Osteocyte (in vitro differentiated cells): ENCODE measurements at regions not wholly inside any gene's neighbourhood (a gene's known extent, or its start where the extent isn't known, plus 50 kb on each side); places are given as distances from the start of the nearest gene placed in this dataset.

Experiments
- DNase-seq: peaks from one replicate; pipeline ENCODE4 v3.0.0; 2021; ENCODE audit warnings: mixed read lengths; ENCODE audit not compliant: unreplicated experiment; ENCODE audit errors: extremely low spot score
- H3K27ac Mint-ChIP-seq: one replicate; pipeline ENCODE4 v1.8.0; 2021; ENCODE audit warnings: mild to moderate bottlenecking, mixed read lengths; ENCODE audit not compliant: unreplicated experiment
- H3K27me3 Mint-ChIP-seq: one replicate; pipeline ENCODE4 v1.8.0; 2021; ENCODE audit warnings: mixed read lengths; ENCODE audit not compliant: unreplicated experiment
- H3K36me3 Mint-ChIP-seq: one replicate; pipeline ENCODE4 v1.8.0; 2021; ENCODE audit warnings: mixed read lengths; ENCODE audit not compliant: unreplicated experiment
- H3K4me1 Mint-ChIP-seq: one replicate; pipeline ENCODE4 v1.8.0; 2021; ENCODE audit warnings: mixed read lengths; ENCODE audit not compliant: unreplicated experiment
- H3K4me3 Mint-ChIP-seq: one replicate; pipeline ENCODE4 v1.8.0; 2021; ENCODE audit warnings: mild to moderate bottlenecking, moderate library complexity, mixed read lengths; ENCODE audit not compliant: unreplicated experiment
- H3K9me3 Mint-ChIP-seq: one replicate; pipeline ENCODE4 v1.8.0; 2021; ENCODE audit warnings: mixed read lengths; ENCODE audit not compliant: unreplicated experiment
- TF ChIP-seq, protein P1 (sequence below): fragments of 200-600 bp; sonication (generic); IDR thresholded peaks from 2 replicates; pipeline ENCODE4 v1.5.0; 2021; ENCODE audit warnings: antibody characterized with exemption, mild to moderate bottlenecking, moderate library complexity

DNA sequence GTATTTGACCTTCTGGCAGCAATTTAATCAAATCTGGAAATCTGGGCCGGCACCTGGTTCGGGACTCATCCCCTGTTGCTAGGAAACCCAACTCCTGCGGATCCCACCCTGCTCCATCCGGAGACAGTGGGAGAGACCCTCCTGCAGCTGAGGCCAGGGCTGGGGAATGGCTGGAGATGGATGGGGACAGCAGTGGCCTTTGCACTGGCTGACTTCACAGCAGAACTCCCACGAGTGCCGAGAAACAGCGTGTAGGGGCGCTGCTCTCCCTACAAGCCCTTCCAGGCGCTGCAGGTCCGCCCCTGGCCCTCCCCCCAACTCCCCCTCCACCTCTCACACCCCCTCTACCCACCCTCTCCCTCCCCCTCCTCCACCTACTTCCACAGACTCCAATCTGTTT lies 105.8 kb upstream of the PPP1R26 start:
- DNase-seq: no peak
- Mint-ChIP-seq H3K27ac (no peak overlapping the region), H3K9me3 (no peaks in the 10 kb centered on the region), H3K4me3 (no peak overlapping the region), H3K27me3 (no peaks in the 10 kb centered on the region), H3K36me3 (no peaks in the 10 kb centered on the region), H3K4me1 (no peaks in the 10 kb centered on the region)
- TF ChIP-seq, protein P1, sequence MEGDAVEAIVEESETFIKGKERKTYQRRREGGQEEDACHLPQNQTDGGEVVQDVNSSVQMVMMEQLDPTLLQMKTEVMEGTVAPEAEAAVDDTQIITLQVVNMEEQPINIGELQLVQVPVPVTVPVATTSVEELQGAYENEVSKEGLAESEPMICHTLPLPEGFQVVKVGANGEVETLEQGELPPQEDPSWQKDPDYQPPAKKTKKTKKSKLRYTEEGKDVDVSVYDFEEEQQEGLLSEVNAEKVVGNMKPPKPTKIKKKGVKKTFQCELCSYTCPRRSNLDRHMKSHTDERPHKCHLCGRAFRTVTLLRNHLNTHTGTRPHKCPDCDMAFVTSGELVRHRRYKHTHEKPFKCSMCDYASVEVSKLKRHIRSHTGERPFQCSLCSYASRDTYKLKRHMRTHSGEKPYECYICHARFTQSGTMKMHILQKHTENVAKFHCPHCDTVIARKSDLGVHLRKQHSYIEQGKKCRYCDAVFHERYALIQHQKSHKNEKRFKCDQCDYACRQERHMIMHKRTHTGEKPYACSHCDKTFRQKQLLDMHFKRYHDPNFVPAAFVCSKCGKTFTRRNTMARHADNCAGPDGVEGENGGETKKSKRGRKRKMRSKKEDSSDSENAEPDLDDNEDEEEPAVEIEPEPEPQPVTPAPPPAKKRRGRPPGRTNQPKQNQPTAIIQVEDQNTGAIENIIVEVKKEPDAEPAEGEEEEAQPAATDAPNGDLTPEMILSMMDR: no peak

DNA sequence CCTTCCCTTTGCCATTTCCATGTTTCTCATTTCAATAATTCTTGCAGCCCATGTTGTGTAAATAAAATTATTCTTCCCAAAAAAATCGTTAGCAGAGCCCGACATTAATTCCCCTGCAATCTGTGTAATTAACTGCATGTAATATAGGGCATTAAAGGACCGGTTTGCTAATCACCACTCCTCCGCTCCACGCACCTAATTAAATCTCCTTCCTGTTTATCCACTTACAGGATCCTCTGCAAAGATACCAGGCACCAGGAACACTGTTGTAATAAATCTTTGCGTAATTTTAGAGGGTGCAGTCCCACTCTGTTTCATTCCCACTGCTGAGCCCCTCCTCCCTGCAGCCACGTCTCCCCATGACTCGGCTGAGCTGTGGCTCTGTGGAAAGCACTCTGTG lies 105.0 kb upstream of the PPP1R26 start:
- Mint-ChIP-seq H3K4me1 (no peaks in the 10 kb centered on the region), H3K9me3 (no peaks in the 10 kb centered on the region), H3K27me3 (no peaks in the 10 kb centered on the region), H3K27ac (no peak overlapping the region), H3K36me3 (no peaks in the 10 kb centered on the region), H3K4me3 (no peak overlapping the region)
- TF ChIP-seq, protein P1: no peak
- no peak for DNase-seq

DNA sequence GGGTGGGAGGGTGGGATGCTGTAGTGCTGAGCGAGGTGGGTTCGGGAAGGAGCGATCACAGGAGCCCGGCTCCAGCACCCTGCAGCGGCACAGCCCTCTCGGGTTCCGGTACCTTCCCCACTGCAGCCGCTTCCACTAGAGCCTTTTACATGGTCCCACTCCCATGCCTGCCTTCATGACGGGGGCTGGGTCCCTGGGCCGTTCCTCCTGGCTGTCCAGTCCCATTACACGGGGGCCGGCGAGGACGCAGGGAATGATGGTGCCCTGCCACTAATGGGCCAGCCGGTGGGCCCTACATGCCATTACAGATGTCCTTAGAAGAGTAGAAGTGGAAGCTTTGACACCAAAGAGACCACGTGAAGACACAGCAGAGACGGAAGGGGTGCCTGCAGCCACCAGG lies 104.6 kb upstream of the PPP1R26 start:
- DNase-seq: no peak
- TF ChIP-seq, protein P1: no peak
- Mint-ChIP-seq H3K9me3 (no peaks in the 10 kb centered on the region), H3K4me3 (no peak overlapping the region), H3K27ac (no peak overlapping the region), H3K4me1 (no peaks in the 10 kb centered on the region), H3K36me3 (no peaks in the 10 kb centered on the region), H3K27me3 (no peaks in the 10 kb centered on the region)

DNA sequence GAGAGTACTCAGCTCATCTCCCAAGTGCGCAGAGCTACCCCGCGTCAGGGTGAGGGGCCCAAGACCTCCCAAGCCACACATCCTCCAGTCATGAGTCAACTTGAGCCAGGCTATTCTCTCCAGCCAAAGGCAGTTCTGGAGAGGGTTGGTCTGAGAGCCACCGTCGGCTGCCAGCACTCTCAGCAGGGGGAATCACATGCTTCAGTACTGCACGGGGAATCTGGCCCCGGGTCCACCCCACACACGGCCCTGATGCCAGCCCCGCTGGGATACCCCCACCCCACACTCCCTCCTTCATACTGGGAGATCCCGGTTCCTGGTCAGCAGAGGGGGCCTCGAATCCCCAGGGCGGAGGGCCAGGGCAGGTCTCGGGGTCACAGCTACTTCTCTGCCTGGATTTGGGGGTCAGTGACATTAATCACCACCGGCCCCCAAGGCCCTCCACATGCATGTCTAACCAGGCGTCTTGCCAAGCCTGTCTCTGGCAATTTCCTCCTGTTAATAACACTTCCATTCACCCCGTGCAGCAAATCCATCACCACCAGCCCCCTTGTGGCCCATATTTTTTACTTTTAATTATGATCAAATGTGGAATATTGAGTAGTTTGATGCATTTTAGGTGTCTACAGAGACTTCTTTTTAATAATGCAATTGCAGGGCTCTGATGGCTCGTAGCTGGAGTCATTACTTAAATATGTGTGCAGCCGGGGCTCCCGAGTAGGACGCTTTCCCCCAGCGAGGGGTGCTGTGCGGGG lies 102.9 kb upstream of the PPP1R26 start:
- Mint-ChIP-seq H3K4me3 (no peak overlapping the region), H3K27me3 (no peaks in the 10 kb centered on the region), H3K27ac (no peak overlapping the region), H3K4me1 (no peaks in the 10 kb centered on the region), H3K9me3 (no peaks in the 10 kb centered on the region), H3K36me3 (no peaks in the 10 kb centered on the region)
- no peak for DNase-seq
- TF ChIP-seq, protein P1: no peak

DNA sequence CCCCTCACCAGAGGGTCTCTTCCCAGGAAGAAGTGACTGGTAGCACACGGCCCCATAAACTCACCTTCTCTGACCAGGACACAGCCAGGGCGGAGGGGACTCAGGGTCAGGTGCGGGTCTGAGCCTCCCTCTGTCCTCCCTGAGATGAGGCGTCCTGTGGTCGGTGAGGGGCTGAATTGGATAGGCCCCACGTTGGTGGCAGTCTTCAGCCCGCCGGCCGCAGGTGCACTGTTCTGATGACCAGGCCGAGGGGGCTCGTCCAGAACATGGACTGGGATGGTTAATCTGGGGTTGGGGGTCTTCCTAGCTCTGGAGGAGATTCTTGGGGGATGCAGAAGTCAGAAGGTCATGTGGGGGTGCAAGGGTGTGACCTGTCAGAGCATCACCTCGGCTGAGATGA lies 102.2 kb upstream of the PPP1R26 start:
- no peak for DNase-seq
- no peaks in the 10 kb centered on the region for H3K36me3 Mint-ChIP-seq
- H3K9me3 Mint-ChIP-seq: no peaks in the 10 kb centered on the region

More for the DNA sequence above, 102.2 kb upstream of the PPP1R26 start:
- no peak overlapping the region for H3K4me3 Mint-ChIP-seq
- H3K4me1 Mint-ChIP-seq: no peaks in the 10 kb centered on the region
- H3K27me3 Mint-ChIP-seq: no peaks in the 10 kb centered on the region
- no peak overlapping the region for H3K27ac Mint-ChIP-seq
- TF ChIP-seq, protein P1: no peak
